HG02970 (cell line): ENCODE measurements at regions not wholly inside any gene's neighbourhood (a gene's known extent, or its start where the extent isn't known, plus 50 kb on each side); places are given as distances from the start of the nearest gene placed in this dataset.
"Not testable (repeated sequence)": the region's sequence is repeated elsewhere in the genome, so short reads cannot be mapped to it uniquely, and the experiment has no call there.

Experiments used
- ATAC-seq: cut with Tn5 transposase; IDR thresholded peaks from one replicate; pipeline ENCODE4 v1.9.1; 2021; ENCODE audit warnings: mild to moderate bottlenecking, moderate library complexity, moderate number of reproducible peaks; ENCODE audit not compliant: unreplicated experiment, low FRiP score

DNA sequence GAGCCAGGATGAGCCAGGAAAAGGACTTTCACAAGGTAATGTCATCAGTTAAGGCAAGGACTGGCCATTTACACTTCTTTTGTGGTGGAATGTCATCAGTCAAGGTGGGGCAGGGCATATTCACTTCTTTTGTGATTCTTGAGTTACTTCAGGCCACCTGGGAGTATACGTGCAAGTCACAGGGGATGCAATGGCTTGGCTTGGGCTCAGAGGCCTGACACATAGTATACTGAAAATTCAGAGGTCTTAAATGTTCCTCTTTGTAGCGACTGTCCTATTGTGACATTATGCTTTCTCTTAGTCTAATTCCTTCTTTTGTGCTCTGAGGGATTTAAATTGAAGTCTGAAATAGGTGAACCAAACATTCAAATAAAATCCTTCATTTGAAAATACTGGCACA lies 121.8 kb upstream of the TFPI start:
- ATAC-seq: not testable (repeated sequence)

DNA sequence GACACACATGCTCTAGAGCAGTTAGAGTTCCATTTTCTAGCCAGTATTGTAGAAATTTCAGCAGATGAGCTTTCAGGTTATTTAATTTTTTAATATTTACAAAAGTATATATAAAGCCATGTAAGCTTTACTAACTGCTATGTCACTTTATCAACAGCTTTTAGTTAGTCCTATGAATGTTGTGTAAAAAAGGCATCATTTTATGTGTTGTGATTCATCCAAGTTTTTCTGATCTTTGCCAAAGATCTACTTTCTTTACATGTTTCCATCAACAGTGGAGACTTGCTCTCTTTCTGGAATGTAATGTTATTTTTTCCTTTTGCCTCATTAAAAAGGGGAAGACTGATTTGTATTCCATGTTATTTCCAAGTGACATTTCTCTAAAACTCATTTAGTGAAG lies 125.2 kb upstream of the TFPI start:
- no peak for ATAC-seq

DNA sequence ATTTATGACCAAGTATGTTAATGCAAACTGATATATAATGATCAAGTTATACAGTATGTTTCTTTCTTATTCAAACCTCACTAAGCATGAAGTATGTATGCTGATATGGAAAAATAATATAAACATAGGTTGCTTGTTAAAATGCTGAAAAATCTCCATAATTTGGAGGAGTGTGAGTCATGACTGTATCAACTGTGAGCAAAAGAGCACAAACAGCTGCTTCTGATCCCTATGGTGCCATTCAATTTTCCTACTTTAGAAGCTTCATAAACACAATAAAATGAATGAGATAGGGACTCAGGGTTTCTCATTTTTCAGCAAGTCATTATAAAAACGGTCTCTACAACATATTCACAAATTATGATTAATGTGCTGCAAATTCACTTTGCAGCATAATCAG lies 129.9 kb upstream of the TFPI start:
- no peak for ATAC-seq

DNA sequence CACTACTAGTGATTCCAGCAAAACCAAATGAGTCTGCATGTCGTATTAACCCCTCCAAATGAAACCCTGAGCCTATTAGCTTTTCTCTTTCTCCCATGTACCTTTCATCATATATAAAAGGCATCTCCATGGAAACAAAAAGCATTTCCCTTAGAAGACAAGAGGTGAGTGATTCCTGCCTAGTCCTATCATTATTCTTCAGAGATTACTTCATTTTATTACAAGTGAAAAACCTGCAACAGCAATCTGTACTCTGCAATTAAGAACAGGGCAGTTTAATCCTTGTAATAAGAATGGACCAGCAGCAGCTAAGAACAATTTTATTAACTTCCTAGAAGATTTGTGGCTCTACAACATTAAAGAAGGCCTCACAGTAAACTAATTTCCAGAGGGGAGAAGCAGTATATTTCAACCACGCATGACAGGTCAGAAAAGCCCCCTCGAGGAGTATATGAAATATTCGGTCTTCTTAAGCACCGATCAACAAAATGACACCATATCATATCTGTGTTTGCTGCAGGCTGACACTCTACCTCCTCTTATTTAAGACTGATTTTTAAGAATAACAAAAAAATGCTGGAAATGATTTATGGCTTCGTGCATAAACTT lies 132.3 kb upstream of the TFPI start:
- ATAC-seq: no peak

DNA sequence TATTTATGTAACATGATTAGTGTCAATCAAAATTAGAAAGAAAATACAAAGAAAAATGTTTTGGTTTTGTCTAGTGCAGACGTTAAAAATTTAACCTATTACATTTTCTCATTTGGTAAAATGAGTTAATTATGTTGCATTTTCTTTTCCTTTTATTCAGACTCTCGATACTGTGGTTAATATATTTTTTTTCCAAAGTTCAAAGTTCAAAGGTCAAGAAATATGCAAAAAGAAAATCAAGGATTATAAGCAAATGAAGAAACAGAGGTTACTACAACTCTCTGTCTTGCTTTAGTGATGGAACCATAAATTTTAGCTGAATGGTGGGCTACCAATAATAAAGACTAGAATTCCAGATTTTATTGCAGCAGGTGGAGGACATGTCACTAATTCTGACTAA lies 133.3 kb upstream of the TFPI start:
- no peak for ATAC-seq

DNA sequence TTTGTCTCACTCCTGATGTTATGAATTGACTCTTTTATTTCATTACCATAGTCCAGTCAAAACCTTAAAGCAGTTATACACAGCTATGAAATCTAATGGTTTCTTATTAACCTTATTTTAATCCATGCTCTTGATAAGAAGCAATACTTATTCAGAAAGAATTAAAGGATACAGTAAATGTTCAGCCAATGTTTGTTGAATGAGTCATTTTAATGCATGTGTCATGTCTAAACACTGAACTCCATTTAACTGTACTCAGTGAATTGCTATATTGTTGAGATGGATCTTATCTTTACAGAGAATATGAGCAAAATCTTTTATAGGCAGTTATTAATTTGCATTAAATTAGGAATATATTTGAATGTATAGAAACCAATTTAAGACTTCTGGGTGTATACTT lies 135.1 kb upstream of the TFPI start:
- ATAC-seq: no peak

DNA sequence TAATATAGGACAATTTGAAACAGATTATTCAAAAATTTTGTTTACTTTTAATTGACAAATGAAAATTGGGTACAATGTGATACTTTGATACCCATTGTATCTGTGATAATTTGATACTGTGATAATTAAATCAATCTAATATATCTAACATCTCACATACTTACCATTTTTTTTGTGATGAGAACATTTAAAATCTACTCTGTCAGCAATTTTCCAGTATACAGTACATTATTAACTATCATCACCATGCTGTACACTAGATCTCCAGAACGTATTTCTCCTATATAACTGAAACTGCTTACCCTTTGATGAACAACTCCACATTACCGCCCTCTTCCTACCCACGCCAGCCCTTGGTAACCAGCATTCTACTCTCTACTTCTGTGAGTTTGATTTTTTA lies 139.7 kb upstream of the TFPI start:
- no peak for ATAC-seq

DNA sequence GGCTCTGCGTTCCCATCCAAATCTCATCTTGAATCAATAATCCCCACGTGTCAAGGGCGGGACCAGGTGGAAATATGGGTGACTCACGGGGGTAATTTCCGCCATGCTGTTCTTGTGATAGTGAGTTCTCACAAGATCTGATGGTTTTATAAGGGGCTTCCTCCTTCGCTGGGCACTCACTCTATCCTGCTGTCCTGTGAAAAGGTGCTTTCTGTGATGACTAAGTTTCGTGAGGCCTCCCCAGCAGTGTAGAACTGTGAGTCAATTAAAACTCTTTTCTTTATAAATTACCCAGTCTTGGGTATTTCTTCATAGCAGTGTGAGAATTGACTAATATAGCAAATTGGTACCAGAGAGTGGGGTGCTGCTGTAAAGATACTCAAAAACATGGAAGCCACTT lies 142.4 kb upstream of the TFPI start:
- ATAC-seq: not testable (repeated sequence)

DNA sequence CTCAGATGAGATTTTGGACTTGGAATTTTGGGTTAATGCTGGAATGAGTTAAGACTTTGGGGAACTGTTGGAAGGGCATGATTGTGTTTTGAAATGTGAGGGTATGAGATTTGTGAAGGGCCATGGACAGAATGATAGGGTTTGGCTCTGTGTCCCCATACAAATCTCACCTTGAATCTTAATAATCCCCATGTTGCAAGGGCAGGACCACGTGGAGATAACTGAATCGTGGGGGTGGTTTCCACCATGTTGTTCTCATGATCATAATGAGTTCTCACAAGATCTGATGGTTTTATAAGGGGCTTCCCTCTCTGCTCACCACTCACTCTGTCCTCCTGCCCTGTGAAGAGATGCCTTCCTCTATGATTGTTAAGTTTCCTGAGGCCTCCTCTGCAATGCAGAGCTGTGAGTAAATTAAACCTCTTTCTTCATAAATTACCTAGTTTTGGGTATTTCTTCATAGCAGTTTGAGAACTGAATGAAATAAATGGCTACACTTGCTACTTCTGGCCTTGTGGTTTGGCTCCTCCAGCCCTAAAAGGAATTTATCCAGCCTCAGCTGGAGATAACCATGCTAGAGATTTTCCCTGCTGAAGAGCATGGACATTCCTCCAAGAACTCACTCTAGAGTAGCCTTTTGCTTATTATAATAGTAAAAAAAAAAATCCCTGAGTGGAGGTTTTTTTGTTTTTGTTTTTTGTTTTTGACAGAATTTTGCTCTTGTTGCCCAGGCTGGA lies 144.3 kb upstream of the TFPI start:
- no peak for ATAC-seq

DNA sequence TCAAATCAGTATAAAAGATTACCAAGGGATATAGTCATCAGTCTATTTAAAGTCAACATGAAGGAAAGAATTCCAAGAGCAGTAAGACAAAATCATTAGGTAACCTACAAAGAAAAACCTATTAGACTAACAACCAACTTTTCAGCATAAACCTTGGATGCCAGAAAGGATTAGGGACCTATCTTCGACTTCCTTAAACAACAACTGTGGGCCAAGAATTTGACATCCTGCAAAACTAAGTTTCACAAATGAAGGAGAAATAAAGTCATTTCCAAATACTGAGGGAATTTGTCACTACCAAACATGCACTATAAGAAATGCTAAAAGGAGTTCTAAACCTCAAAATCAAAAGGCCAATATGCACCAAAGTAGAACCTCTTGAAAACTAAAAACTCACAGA lies 147.9 kb upstream of the TFPI start:
- no peak for ATAC-seq

DNA sequence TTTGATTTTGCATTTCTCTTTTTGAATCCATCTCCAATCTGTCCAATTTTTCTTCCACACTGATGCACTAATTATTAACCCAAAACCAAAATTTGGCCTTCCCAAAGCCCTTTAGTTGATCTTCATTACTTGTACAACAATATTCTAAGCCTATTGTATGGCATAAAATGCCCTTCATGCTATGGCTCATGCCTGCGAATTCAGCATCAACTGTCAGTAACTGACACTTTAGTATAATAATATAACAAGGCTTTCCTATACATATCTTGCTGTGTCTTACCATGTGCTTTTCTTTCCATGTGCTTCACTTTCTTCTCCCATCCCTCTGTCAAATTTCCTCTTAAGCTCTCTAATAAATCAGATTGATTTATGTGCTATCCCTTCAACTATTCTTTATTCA lies 154.0 kb upstream of the TFPI start:
- ATAC-seq: no peak

DNA sequence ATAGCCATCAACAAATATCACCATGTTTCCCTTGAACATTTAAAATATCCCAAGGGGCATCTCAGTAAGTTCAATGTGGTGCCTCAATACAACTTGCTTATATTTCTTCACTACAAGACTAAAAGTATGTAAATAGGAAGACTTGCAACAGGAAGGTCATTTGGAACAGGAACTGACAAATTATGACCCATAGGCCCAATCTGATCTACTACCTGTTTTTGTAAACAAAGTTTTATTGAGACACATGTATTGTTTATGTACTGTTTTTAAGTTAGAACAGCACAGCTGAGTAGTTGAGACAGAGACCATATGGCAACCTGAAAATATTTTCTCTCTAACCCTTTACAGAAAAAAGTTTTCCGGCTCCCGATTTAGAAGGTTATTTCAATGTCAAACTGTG lies 154.8 kb upstream of the TFPI start:
- ATAC-seq: no peak

DNA sequence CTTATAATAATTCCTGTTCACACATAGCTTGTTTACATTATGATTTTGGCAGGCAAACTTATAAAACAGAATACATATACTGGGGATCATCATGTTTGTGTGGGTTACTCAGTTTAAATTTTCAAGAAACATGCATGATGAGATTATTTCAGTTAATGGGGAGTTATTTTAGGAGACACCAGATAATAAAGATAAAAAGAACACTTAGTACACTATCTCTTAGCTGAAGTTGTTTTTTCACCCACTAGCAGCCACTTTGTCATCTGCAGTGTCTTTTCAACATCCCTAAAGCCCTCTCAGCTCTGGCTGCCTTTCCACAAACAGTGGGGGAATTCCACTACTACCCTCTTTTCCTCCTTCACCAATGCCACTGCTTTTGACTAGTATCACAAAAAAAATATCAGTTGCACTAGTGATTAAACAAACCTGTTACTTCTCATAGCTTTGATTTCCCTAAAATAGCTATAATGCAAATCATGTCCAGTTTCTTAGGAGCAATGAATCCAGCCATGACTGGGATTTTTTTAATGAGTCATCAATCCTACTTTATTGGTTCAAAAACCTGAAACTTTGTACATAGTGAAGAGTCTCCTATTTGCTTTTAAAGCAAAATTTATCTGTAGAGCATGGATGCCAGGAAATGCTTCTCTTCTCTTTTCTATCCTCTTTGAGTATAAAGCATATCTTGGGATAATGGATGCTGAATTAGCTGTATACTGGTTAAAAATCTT lies 156.7 kb upstream of the TFPI start:
- ATAC-seq: no peak

DNA sequence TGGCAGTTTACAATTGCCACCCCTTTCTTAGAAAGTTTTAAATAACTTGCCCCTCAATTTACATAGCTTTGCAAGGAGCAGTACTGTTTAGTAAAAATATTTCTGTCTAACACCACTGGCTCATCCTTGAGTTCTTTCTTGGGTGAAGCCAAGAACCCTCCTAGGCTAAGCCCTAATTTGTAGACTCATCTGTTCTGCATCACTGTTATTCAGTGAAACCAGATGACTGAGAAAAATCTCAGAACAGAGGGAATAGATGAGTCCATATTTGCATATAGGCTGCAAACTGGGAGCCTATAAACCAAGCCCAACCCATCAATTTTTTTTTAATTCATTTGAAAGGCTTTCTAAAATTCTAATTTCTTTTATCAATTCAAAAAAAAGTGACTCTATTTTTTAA lies 161.4 kb upstream of the TFPI start:
- ATAC-seq: no peak

DNA sequence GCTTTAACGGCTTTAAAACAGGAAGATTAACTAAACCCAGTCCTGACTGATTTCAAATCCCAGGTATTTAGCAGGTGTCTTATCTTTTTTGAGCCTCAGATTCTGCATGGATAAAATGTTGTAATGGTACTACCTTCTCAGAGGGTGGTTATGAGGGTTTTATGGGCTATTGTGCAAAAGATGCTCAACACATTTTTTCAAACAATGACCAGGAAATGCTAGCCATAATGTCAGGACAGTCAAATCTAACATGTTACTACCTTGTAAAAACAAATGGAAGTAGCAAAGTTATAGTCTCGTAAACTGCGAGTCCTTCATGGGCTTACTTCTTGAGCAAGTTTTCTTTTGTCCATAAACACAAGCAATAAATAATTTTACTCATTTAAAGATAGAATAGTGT lies 162.1 kb upstream of the TFPI start:
- no peak for ATAC-seq

DNA sequence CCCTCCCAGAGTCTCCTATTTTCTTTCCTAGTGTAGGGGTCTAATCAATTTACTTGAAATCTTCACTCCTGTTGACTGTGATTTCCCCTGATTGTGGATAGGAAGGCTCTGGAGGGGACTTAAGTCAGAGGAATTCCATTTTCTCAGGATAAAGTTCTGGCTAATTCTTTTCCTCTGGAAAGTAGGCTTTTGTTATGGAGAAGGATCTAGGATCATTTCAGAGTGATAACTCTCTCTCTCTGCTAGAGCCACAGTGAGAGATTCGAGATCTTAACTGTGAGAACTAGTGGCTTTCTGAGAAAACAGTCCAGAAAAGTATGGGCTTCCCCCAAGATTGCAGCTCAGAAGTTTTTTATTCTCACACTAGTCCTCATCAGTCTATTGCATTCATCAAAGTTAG lies 163.9 kb upstream of the TFPI start:
- ATAC-seq: no peak

DNA sequence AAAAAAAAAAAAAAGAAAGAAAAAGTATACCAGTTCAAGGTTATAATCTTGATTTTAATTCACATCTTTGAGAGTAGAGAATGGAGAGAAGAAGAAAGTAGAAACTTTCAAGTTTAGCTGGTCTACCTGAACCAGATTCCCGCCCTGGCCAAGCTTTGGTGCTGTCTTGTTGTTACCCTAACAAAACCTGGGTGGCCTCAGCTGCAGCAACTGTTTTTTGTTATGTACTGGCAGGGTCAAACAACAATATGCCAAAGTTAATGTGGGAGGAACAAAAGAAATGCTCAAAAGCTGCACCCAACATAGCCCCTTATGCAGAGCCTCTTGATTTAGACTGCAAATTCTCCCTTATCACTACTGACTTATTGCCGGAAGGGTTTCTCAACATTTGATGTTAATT lies 165.3 kb upstream of the TFPI start:
- no peak for ATAC-seq

DNA sequence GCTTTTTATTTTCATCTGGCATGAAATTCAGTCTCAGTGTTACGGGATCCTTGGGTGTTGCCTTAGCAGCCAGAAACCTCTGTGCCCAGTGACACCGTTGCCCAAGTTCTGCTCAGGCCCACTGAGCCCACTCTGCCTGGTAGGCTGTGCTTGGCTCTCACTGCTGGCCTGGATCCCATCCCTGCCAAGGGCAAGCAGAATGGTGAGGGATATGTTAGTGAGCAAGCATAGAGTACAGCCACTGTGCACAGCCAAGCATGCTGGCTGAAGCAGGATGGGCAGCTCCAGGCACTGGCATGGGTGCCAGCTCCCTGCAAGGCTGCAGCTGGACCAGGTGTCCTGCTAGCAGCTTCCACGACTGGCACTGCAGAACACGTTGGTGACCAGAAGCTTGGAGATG lies 194.7 kb upstream of the TFPI start:
- ATAC-seq: no peak

DNA sequence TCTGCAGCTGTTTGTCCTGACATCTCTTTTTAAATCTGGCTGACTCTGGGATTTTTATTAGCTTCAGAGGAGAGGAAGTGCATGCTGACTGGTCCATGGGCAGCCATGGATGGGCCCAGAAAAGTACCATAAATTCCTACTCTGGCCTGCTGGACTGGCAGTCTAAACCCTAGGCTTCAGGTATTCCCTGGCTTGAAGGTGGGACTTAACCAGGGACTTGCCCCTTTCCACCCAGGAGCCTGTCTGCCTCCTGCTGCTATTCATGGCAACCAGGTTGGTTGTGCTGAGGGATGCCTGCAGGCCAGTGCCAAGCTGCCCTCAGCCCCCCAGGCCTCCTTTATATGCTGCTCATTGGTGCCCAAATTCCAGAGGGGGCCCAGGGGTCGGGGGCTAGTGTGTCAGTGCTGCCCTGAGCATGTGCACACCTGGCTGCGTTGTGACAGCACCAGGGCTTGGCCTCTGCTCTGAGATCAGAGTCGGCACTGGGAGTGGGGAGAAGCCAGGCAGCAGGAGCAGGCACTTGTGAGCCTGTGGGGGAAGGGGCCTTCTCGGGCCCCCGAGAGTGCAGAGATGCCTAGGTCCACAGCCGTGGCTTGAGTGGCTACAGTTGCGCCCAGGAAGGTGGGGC lies 195.7 kb upstream of the TFPI start:
- no peak for ATAC-seq

DNA sequence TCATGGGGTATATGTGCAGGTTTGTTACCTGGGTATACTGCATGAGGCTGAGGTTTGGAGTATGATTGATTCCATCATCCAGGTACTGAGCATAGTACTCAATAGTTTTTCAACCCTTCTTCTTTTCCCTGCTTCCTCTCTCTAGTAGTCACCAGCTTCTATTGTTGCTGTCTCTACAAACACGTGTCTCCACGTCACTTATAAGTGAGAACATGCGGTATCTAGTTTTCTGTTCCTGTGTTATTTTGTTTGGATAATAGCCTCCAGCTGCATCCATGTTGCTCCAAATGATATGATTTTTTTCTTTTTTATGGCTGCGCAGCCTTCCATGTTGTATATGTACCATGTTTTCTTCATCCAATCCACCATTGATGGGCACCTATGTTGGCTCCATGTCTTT lies 214.8 kb upstream of the TFPI start:
- ATAC-seq: no peak

DNA sequence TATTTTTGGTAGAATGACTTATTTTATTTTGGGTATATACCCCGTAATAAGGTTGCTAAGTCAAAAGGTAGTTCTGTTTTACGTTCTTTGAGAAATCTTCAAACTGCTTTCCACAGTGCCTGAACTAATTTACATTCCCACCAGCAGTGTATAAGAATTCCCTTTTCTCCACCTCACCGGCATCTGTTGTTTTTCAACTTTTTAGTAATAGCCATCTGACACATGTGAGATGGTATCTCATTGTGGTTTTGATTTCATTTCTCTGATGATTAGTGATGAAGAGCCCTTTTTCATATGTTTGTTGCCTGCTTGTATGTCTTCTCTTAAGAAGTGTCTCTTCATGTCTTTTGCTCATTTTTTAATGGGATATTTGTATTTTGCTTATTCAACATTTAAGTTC lies 215.2 kb upstream of the TFPI start:
- no peak for ATAC-seq
